ENCODE measurements at regions not wholly inside any gene's neighbourhood (a gene's known extent, or its start where the extent isn't known, plus 50 kb on each side); places are given as distances from the start of the nearest gene placed in this dataset.
"Not testable (repeated sequence)": the region's sequence is repeated elsewhere in the genome, so short reads cannot be mapped to it uniquely, and the experiment has no call there.

DNA sequence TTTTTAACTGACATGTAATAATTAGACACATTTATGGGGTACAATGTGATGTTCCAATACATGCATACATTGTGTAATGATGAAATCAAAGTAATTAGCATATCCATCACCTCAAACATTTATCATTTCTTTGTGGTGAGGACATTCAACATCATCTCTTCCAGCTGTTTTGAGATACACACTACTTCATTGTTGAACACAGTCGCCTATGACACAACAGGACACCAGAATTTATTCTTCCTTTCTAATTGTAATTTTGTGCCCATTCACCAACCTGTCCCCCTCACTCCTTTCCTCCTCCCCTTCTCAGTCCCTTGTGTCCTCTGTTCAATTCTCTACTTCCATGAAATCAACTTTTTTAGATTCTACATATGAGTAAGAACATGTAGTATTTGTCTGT, 113.4 kb upstream of the CBLB start:
- DNase-seq, result no peak

DNA sequence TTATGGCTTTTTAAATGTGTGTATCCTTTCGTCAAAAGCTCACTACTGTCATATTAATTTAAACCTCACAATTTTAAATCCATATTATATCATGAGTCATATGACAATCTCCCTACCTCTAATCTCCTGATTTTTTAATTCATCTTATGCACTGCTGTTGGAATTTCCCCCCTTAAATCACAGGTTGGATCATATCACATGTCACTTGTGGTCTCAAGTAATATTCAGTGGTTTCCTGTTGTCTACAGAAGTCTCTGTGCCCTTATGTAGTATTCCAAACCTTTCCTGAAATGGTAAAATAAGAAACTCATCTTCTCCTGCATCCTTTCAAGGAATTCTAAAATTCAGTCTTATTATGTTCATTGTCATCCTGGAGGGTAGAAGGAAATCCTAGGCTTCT, 116.0 kb upstream of the CBLB start:
- DNase-seq, result no peak

DNA sequence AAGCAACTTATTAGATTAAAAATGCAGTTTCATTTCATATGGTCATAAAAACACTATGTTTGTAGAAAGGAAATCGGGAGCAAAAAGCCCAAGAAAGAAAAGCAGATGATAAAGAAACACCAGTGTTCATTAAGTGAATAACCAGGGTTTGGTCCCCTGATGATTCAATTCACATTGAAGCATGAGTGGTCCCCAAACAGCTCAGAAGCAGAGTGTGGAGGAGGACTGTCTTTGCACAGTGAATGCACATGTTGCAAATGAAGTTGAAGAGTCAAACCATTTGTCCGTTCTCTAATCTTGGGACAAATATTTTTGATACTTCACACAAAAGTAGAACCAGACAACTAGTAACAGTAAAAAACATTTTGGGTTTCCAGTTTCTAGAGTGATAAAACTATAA, 117.5 kb upstream of the CBLB start:
- DNase-seq, result not testable (repeated sequence)

DNA sequence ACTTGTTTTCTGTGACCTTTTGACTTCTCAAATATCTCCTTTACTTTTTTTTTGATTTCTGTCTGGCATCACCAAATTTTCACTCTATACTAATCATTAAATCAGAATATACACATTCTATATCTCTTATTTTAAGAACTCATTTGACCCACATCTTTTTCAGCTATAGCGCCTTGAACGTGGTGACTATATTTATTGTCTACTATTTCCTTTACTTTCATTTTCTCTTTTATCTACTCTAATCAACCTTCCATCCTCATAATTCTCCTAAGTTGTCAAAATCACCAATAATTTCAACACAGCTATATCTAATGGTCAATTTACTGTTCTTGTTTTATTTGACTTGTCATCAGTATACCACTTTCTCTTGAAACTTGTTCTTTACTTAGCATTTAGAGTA, 119.0 kb upstream of the CBLB start:
- no peak for DNase-seq

DNA sequence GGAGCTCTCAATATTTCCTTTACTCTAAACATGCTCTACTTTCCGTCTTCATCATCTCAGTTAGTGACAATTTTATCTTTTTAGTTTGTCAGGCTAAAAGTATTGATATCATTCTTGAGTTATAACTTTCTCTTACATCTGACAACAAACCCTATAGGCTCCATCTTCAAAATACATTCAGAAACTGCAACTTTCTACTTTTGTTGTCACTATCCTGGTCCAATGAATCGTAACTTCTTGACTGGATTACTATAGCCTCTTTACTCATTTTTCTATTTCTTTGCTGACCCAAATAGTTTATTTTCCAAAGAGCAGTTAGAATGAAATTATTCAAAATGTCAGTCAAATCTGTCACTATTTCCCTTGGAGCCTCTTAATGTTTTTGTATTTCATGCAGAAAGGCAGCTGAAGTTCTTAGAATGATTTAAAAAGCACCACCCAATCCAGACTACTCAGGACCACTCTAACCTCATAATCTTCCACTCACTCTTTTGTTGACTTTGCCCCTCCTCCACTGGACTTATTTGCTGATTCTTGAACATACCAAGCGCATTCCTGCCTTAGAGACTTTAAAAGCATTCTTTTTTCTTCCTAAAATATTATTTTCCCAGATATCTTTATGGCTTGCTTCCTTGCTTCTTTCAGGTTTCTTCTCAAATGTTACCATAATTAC, 119.9 kb upstream of the CBLB start:
- DNase-seq, result no peak

DNA sequence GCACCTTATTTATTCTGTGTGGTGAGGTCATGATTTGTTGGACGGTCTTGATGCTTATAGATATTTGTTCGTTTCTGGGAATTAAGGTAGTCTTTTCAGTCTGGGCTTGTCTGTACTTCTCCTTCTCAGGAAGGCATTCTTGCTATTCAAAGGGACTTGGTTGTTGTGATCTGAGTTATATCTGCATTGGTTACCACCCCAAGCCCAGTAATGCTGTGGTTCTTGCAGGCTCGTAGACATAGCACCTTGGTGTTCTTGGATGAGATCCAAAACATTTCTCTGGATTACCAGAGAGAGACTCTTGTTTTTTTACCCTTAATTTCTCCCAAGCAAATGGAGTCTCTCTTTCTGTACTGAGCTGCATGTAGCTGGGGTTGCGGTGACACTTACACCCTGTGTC, 128.0 kb upstream of the CBLB start:
- DNase-seq, result no peak

DNA sequence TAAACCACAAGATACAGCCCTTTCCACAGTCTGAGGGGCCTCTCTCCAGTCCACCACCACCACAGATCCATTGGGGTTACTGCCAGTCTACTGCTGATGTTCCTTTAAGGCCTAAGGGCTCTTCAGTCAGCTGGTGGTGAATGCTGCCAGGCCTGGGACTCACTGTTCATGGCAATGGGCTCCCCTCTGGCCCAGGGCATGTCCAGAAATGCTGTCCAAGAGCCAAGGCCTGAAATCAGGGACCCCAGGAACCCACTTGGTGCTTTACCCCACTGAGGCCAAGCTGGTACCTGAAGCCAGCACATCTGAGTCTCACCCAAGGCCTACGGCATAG, 128.6 kb upstream of the CBLB start:
- no peak for DNase-seq

DNA sequence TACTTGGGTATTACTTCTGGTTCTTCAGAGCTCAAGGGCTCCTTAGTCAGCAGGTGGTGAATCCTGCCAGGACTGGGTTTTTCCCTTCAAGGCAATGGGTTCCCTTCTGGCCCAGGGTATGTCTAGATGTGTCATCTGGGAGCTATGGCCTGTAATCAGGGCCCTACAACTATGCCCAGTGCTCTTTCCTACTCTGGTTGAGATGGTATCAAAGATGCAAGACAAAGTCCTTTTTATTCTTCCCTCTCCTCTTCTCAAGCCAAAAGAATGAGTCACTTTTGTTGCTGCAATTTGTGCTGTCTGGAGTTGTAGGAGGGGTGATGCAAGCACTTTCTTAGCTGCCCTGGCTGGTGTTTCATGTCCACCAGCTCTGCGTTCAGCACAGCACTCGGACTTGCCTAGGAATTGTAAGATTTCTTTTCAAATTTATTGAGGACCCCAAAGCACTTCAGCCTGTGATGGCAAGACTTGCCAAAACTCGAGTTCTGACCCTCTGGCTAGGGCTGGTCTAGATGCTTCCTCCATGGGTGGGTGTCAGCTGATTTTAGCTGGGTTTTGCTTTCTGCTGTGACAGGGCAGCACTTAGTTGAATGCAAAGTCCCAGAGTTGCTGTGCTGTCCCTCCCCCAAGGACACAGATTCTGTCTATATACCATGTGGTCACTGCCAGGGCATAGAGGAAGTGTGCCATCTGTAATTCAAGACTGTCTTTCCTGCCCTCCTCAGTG, 129.2 kb upstream of the CBLB start:
- DNase-seq, result no peak

DNA sequence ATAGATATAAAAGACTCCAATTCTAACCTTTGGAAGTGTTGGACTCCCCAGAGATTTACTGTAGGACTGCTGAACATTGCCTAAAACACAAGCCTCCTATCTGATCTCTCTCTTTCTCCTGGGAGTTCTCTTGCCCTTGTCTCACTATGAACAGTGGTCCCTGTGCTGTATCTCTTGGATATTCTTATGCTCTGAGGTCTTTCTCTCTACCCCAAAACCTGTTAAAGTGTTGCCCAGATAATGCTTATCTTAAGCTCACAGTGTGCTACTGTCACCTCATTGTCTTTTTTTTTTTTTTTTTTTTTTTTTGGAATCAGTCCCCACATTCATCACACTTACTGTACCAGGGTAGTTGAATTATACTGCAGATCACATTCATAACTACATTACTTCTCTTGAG, 131.0 kb upstream of the CBLB start:
- DNase-seq, result no peak

DNA sequence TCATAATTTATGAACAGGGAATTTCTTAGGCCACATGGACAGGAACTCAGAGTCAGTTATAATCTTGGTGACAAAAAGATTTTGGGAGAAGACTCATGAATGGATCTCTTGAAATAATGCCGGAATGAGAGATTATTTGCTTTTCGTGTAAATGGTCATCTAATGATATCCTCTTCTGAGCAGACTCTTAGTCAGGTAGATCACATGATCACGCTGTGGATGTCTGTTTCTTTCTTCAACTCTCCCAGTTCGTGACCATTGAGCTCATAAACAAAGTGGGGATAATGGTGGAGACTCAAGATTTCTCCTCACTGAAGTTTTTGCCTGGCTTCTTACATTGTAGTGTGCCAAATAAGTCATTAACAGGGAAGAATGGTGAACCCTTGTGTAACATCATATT, 133.1 kb upstream of the CBLB start:
- no peak for DNase-seq

DNA sequence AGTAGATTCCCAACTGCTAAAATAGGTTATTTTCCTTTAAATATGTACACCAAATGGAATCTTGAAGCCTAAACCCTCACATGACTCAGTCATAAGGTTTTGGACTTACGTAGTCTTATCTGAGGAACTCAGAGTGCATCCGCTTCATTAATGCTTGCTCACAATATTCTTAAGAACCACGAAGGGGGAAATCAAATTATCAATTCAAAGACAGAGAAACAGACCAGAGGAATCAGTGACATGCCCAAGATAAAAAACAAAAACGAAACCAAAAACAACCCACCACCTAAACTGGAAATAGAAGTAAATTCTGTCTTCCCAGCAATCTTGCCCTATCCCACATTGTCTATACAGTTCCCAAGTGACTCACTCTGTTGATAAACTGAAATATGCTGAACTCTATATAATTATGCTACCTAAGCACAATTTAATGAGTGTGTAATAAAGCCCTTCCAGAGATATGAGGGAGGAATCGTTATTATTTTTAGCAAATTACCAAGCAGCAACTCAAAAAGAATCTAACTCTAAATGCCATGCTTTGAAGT, 135.4 kb upstream of the CBLB start:
- DNase-seq, result no peak

DNA sequence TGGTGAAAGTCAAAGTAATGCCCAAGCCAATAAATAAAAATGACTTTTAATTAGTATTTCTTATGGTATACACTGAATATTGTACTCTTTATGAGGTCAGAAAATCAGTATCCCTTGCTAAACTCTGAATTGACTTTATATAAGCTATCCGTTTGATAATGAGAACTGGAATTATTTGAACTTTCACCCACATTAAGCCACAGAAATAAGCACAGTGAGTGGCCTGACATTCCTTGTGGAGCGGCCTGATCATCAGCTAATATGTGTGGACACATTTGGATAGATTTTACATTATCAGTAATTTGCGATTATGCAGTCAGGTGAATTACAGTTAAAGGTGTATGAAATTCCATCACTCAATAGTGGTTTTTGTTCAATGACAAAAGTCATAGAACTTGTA, 136.0 kb upstream of the CBLB start:
- no peak for DNase-seq

DNA sequence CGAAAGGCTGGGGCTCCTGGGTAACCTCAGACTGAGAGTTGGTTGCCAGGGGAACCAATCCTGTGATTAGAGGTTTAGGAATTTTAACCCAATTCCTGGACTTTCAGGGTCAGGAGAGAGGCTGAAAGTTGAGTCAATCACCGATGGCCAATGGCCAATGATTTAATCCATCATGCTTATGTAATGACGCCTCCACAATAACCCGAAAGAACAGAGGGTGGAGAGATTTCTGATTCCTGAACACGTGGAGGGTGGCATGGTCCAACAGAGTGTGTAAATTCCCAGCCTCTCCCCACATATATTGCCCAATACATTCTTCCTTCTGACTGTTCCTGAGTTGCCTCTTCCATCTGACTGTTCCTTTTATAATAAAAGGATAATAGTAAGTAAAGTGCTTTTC, 137.2 kb upstream of the CBLB start:
- DNase-seq, result no peak

DNA sequence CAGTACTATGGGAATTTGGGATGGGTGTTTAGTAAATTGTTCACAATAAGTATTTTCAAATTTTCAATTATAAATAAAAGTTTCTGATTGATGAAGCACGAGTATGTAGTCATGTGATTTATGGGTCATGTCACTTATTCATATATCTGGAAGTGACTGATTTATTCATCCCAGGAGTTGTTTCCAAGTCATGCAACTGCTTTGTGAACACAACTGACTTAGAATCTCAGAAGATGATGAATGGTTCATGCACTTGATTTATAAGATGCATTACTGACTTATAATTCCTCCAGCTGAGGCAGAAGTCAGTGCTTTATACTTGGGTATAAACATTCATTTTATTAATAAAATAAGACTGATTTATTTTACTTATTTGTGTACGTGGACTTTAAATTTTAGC, 137.8 kb upstream of the CBLB start:
- DNase-seq, result no peak

DNA sequence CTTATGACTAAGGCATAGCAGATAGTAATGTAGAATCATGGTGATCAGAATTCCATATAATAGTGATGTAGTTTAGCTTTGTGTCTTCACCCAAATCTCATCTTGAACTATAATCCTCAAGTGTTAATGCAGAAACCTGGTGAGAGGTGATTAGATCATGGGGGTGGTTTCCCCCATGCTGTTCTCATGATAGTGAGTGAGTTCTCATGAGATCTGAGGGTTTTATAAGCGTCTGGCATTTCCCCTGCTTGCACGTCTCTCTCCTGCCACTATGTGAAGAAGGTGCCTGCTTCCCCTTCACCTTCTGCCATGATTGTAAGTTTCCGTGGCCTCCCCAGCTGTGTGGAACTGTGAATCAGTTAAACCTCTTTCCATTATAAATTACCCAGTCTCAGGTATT, 138.7 kb upstream of the CBLB start:
- no peak for DNase-seq

DNA sequence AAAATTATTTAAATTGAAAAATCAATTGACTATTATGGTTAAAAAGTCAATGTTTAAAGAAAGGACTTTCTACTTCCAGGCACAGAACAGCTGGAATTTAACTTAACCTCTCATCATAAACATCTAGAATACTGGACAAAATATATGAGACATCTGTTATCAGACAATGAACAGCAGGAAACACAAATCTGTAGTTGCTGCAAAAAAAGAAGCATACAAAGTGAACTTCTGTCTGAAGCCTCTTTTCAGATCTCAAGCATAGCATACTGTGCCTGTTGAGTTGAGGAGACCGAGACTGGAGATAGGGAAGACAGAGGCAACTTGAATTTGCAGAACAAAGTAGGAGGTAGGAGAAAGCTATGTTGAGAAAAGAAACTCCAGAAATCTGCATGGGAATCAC, 140.0 kb upstream of the CBLB start:
- no peak for DNase-seq

DNA sequence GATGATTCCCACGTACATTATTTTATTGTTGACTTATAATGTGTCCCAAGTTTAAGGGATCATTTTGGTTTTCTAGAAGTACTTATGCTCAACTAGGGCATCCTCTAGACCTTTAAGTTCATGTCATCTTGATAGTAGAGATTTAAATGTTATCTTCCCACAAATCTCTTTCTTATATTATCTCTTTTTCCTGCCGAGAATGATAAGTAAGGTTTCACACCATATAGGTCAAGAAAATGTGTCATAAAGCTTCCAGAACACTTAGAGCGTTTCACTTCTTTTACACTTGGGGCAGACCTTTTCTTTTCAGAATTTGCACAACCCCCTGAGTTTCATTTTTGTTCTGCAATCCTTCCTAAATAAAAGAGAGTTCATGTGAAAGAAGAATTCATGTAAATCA, 142.0 kb upstream of the CBLB start:
- DNase-seq, result no peak

DNA sequence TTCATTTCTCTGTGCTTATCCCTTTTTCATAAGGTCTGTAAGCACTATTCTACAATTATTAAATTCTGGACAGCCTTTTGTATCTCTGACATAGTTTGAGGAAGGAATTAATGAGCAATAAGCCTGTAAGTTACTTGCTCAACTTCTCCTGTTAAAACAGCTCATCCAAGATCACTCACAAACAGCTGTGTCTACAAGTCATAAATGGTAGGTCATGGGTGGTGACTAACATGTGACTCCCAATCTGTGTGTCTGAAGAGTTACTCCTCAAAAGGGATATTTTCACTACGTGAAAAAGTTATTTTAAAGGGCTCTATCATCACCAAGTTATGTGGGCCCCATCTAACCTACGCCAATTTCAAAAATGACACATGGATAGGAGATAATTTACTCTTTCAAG, 145.2 kb upstream of the CBLB start:
- DNase-seq, result no peak

DNA sequence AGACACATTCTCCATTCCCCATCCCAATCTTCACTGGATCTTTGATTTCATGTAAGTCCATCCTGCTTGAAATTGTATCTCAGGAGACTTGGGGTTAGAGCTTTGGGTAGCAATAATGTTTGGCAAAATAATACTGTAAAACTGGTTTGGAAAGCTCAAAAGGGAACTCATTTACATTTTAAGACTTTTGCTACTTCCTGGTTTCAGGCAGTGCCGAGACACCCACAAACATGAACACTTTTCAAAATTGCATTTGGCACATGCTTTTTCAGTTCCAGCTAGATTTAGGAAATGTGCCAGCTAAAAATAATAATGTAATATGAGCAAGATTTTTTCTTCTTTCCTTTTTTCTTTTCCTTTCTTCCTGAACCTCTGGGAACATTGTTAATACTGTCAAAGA, 145.7 kb upstream of the CBLB start:
- no peak for DNase-seq

DNA sequence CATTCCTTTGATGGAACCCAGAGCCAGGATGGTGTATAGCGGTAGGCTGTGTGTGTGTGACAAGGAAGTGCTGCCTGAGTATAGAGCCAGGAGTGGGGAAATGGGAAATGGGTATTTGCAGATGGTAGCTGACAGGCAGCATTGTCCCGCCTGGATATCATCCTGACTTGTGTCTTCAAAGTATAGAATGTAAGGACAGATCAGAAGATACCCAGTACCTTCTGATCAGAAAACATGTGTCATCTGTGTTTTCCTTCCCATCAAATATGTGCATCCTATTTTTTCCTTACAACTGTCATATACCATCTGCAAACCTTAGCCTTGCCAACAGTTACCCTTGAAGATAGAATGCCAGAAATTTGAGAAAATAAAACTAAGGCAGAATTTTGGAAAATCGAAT, 146.2 kb upstream of the CBLB start:
- no peak for DNase-seq

DNA sequence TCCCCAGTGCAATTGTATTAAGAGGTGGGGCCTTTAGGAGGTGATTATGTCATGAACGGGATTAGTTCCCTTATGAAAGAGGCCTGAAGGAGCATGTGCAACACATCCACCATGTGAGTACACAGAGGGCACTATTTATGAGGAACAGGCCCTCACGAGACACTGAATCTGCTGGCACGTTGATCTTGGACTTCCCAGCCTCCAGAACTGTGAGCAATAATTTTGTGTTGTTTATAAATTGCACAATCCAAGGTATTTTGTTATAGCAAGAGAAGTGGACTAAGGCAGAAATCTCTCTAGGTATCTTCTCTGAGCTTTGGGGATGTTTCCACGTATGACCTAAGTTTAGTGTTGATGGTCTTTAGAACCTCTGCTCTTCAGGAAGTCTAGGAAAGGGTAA, 149.3 kb upstream of the CBLB start:
- no peak for DNase-seq

DNA sequence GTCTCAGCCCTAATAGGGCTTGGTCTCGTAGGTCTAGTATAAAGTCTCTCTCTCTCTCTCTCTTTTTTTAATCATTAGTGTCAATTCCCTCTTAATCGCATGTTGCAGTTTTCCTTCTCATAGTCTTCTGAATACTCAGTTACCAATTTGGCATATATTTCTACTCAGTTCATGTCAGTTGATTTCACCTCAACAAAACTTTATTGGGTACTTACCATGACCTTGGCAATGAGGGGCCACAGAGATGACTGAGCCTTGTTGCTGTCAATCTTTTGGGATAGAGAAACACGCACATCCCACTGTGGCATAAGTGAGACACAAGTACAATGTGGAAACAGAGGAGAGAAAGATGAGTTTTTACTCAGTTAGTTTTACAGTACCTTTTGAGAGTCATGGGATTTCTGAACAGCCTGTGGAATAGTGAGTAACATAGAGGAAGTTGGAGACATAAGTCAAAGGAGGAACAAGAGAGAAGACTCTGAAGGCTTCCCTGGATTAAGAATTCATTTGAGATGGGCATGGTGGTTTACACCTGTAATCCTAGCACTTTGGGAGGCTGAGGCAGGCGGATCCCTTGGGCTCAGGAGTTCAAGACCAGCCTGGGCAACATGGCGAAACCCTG, 150.2 kb upstream of the CBLB start:
- DNase-seq, result no peak

DNA sequence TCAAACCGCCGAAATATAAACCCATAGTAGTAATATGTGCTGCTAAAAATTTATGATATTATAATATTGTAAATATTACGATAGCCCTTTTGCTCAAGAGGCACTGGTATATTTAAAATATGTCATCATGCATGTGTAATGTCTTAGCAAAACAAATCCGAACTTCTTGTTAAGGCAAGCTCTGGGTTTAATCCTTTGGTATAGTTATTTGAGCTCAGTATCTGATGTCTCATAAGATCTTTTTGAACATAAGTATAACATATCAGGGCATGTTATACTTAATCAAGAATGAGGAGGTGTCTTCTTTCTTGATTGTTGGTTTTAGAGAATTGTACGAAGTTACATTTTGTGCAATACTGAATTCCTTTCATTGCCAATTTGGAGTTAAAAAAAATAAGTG, 154.1 kb upstream of the CBLB start:
- no peak for DNase-seq

DNA sequence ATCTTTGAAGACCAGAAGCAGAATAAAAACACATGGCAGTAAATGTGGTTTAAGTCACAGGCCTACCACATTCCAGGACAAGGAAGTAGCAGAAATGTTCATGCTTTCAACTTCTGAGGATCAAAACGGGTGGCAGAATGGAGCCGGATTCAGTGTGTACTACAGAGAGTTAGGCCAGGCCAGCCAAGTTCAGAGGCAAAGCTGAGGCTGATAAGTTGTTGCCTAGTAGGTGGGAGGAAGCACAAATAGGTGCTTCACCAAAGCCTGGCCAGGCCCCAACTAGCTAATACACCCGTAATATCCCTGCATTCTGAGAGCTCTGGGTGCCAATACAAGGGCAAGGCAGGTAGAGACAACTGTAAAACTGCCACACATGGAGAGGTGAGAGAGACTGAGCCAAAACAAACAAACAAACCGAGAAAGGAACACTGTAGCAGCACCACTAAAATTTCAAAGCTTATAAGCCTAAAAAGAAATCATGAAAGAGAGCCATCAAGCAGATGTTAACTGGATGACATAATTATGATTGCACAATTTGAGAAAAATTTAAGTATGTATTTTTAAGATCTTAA, 156.4 kb upstream of the CBLB start:
- no peak for DNase-seq

Data from activated gamma-delta T cell (primary cell).